DND-41 (cell line): ENCODE measurements at regions not wholly inside any gene's neighbourhood (a gene's known extent, or its start where the extent isn't known, plus 50 kb on each side); places are given as distances from the start of the nearest gene placed in this dataset.

Experiments used
- ATAC-seq: fragments of 200-7000 bp; cut with Tn5 transposase; 3 replicates; pipeline ENCODE4 v1.9.1; 2021; ENCODE audit warnings: low read depth; ENCODE audit not compliant: insufficient read depth
- DNase-seq: peaks from one replicate; pipeline ENCODE4 v3.0.0-alpha.2; 2020
- H2AFZ ChIP-seq: 2 replicates; pipeline ENCODE4 v1.6.0; 2012; ENCODE audit warnings: low read depth, low read length
- H3K27ac ChIP-seq: 2 replicates; pipeline ENCODE4 v1.5.1; 2012; ENCODE audit warnings: low read length, inconsistent platforms
- H3K27me3 ChIP-seq: fragments of 200-600 bp; sonication (generic); 2 replicates; pipeline ENCODE4 v1.6.0; 2012; ENCODE audit warnings: low read length, mild to moderate bottlenecking, inconsistent platforms; ENCODE audit not compliant: insufficient read depth, poor library complexity
- H3K36me3 ChIP-seq: 2 replicates; pipeline ENCODE4 v1.5.1; 2012; ENCODE audit warnings: low read length, inconsistent platforms; ENCODE audit not compliant: insufficient read depth
- H3K4me1 ChIP-seq: 2 replicates; pipeline ENCODE4 v1.5.1; 2012; ENCODE audit warnings: mild to moderate bottlenecking, low read length; ENCODE audit not compliant: insufficient read depth
- H3K4me2 ChIP-seq: 2 replicates; pipeline ENCODE4 v1.6.0; 2012; ENCODE audit warnings: mild to moderate bottlenecking, moderate library complexity, low read length, inconsistent platforms; ENCODE audit not compliant: insufficient read depth
- H3K4me3 ChIP-seq, 2 experiments: fragments of 200-600 bp in 1 of 2; shearing (Covaris generic) in 1 of 2; 2 replicates each; pipeline ENCODE4 v1.5.1; 2012 to 2016; ENCODE audit warnings: inconsistent platforms in 2 of 2, low read length in 2 of 2, mild to moderate bottlenecking in 2 of 2, low read depth in 1 of 2, moderate library complexity in 1 of 2
- H3K79me2 ChIP-seq: 2 replicates; pipeline ENCODE4 v1.6.0; 2012; ENCODE audit warnings: low read length, inconsistent platforms; ENCODE audit not compliant: insufficient read depth
- H3K9ac ChIP-seq: 2 replicates; pipeline ENCODE4 v1.6.0; 2012; ENCODE audit warnings: low read depth, mild to moderate bottlenecking, inconsistent platforms, low read length, moderate library complexity
- H3K9me3 ChIP-seq: 2 replicates; pipeline ENCODE4 v1.5.1; 2012; ENCODE audit warnings: low read length, moderate library complexity, mild to moderate bottlenecking, inconsistent platforms; ENCODE audit not compliant: insufficient read depth, severe bottlenecking
- H4K20me1 ChIP-seq: 2 replicates; pipeline ENCODE4 v1.6.0; 2012; ENCODE audit warnings: low read length; ENCODE audit not compliant: insufficient read depth
- EZH2 ChIP-seq: IDR thresholded peaks from 3 replicates; pipeline ENCODE4 v1.6.1; 2012; ENCODE audit warnings: borderline replicate concordance, low read depth, mild to moderate bottlenecking, moderate library complexity, low read length, inconsistent platforms; ENCODE audit not compliant: severe bottlenecking
- TF ChIP-seq, protein P1 (sequence below): IDR thresholded peaks from 2 replicates; pipeline ENCODE4 v1.5.1; 2012; ENCODE audit warnings: borderline replicate concordance, low read length, moderate library complexity, mild to moderate bottlenecking; ENCODE audit not compliant: poor library complexity, severe bottlenecking; ENCODE audit errors: extremely low read depth

DNA sequence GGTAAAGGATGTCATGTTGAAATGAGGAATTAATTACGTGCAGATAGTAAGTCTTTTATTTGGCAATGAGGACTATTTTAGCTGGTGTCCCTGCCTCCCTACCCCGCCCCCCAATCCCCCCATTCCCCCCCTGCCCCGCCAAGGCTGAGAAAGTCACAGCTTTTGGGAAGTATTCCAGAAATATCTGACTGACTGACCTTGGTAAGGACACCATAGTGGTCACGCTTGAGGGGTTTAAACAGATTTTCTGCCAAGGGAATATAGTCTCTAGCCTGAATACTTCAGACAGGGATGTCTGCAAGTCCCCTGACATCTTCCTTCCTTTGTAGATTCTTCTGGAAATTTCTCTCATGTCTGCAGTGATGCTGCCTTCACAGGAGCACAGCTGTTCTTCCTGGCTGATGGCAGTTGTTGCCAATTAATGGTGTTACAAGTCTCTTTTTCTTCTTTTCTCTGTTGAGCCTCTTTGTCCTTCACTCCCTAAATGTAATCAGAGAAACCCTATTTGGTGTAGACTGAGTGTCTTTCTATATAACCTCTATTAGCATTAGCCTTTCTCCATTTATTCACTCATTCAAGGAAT lies 53.7 kb upstream of the MGAT5 start:
- DNase-seq (no peak), ATAC-seq (no peak)
- Histone ChIP-seq H3K9me3 (no peaks in the 10 kb centered on the region), H3K36me3 (no peaks in the 10 kb centered on the region), H3K9ac (no peak overlapping the region), H2AFZ (no peak overlapping the region), H3K4me1 (0 out of 2 replicates have a peak, but pooled peaks cover 3% of the 10 kb centered on the region), H4K20me1 (peaks cover 50% of the 10 kb centered on the region), H3K4me2 (no peak overlapping the region), H3K4me3 (no peak overlapping the region), H3K27ac (no peak overlapping the region), H3K79me2 (peaks cover 88% of the 10 kb centered on the region), H3K27me3 (no peaks in the 10 kb centered on the region)
- TF ChIP-seq EZH2: no peak
- TF ChIP-seq, protein P1, sequence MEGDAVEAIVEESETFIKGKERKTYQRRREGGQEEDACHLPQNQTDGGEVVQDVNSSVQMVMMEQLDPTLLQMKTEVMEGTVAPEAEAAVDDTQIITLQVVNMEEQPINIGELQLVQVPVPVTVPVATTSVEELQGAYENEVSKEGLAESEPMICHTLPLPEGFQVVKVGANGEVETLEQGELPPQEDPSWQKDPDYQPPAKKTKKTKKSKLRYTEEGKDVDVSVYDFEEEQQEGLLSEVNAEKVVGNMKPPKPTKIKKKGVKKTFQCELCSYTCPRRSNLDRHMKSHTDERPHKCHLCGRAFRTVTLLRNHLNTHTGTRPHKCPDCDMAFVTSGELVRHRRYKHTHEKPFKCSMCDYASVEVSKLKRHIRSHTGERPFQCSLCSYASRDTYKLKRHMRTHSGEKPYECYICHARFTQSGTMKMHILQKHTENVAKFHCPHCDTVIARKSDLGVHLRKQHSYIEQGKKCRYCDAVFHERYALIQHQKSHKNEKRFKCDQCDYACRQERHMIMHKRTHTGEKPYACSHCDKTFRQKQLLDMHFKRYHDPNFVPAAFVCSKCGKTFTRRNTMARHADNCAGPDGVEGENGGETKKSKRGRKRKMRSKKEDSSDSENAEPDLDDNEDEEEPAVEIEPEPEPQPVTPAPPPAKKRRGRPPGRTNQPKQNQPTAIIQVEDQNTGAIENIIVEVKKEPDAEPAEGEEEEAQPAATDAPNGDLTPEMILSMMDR: no peak

DNA sequence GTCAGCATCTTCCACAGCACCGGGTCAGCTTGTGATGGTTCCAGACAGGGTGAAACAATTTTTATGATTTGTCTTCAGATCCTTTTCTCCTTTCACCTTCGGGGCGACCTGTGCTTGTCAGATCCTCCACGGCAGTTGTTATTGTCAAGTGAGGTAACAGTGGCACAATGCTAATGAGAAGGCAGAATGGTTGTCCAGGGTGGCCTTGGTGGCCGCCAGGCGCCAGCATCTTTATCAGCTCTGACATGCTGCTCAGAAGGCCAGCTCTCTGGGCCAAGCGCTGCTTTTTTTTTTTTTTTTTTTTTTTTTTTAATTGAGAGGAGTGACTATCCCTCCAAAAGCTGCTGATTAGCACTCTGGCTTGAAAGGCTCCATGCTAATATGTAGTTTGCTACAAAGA lies 52.3 kb upstream of the MGAT5 start:
- no peaks in the 10 kb centered on the region for H3K36me3 ChIP-seq
- no peak overlapping the region for H3K4me3 ChIP-seq
- peaks cover 62% of the 10 kb centered on the region for H4K20me1 ChIP-seq
- DNase-seq (no peak), ATAC-seq (no peak)
- no peak overlapping the region for H3K9ac ChIP-seq
- no peak overlapping the region for H3K4me2 ChIP-seq
- no peaks in the 10 kb centered on the region for H3K9me3 ChIP-seq
- 0 out of 2 replicates have a peak, but pooled peaks cover 3% of the 10 kb centered on the region for H3K4me1 ChIP-seq
- peaks cover 84% of the 10 kb centered on the region for H3K79me2 ChIP-seq
- no peak overlapping the region for H3K27ac ChIP-seq
- TF ChIP-seq, protein P1: no peak
- TF ChIP-seq EZH2: no peak
- no peaks in the 10 kb centered on the region for H3K27me3 ChIP-seq
- no peak overlapping the region for H2AFZ ChIP-seq

DNA sequence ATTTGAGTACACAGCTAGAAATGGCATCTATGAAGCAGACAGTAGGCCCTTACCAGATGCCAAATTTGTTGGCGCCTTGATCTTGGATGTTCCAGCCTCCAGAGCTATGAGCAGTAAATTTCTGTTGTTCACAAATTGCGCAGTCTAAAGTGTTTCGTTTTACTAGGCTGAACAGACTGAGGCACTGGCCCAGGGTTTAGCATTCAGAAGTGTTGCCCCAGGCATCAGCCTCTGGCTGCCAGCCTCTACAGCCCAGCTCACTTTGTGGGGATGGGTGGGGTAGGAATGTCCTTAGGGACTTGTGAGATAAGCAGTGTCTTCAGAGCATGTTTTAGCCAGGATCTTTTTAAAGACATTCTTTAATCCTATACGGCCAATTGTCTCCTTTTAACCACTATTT lies 51.5 kb upstream of the MGAT5 start:
- Histone ChIP-seq H2AFZ (no peak overlapping the region), H3K27ac (no peak overlapping the region), H4K20me1 (peaks cover 66% of the 10 kb centered on the region), H3K9ac (no peak overlapping the region), H3K36me3 (no peaks in the 10 kb centered on the region), H3K9me3 (no peaks in the 10 kb centered on the region), H3K4me2 (no peak overlapping the region), H3K4me1 (0 out of 2 replicates have a peak, but pooled peaks cover 3% of the 10 kb centered on the region), H3K27me3 (no peaks in the 10 kb centered on the region), H3K4me3 (no peak overlapping the region), H3K79me2 (peaks cover 80% of the 10 kb centered on the region)
- DNase-seq: no peak
- TF ChIP-seq, protein P1: no peak
- TF ChIP-seq EZH2: no peak
- ATAC-seq: no peak
